SK-N-MC (cell line): ENCODE measurements at regions not wholly inside any gene's neighbourhood (a gene's known extent, or its start where the extent isn't known, plus 50 kb on each side); places are given as distances from the start of the nearest gene placed in this dataset.

Experiments
- EZH2 ChIP-seq: fragments of 200-600 bp; sonication (generic); IDR thresholded peaks from one replicate; pipeline ENCODE4 v1.6.1; 2017; ENCODE audit warnings: antibody characterized with exemption
- FOXP2 ChIP-seq: optimal IDR thresholded peaks from 2 replicates; pipeline ENCODE3; 2011; ENCODE audit warnings: mild to moderate bottlenecking, moderate library complexity; ENCODE audit not compliant: insufficient read depth; ENCODE audit errors: extremely low read length, control extremely low read depth
- POLR2AphosphoS5 ChIP-seq: IDR thresholded peaks from 2 replicates; pipeline ENCODE4 v1.6.1; 2012; ENCODE audit warnings: mild to moderate bottlenecking, low read depth, low read length, borderline replicate concordance

- TF ChIP-seq POLR2AphosphoS5 (no peak), EZH2 (no peak), FOXP2 (no peak)
These were observed 82.0 kb upstream of the PDZRN3 start for GRCh38 chr3:73706771-73707170.
